ENCODE measurements at regions not wholly inside any gene's neighbourhood (a gene's known extent, or its start where the extent isn't known, plus 50 kb on each side); places are given as distances from the start of the nearest gene placed in this dataset.

DNA sequence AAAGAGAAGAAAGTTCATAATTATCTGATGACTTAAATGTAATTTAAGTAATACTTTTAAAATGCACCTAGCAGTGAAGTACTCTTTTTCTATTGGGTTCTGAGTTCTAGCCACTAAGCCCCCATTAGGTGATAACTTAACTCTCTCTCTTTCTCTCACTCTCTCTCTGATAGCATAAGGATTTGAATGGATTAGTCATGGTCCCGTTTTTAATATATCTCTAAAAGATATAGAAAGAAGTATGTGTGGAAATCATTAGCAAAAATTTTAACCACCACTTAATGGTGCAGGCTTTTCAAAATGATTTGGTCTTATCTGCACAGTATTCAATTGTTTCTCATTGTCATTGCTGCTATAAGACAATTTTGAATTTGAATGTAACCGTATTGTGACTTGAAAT lies 78.2 kb downstream of the RWDD3 start:
- in situ Hi-C loops (cut with HindIII; ENCODE audit: extremely low pct_ligation_motif_present, low pct_unique_long_range_greater_than_20kb) (no loop called here), intact Hi-C loops (cut with micrococcal nuclease; ENCODE audit: unreplicated experiment) (no loop called here)
- TF ChIP-seq, protein P1, sequence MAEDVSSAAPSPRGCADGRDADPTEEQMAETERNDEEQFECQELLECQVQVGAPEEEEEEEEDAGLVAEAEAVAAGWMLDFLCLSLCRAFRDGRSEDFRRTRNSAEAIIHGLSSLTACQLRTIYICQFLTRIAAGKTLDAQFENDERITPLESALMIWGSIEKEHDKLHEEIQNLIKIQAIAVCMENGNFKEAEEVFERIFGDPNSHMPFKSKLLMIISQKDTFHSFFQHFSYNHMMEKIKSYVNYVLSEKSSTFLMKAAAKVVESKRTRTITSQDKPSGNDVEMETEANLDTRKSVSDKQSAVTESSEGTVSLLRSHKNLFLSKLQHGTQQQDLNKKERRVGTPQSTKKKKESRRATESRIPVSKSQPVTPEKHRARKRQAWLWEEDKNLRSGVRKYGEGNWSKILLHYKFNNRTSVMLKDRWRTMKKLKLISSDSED (CRISPR knock-in tag; IDR thresholded peaks at IDR 0.05): no peak
- TF ChIP-seq SSRP1 (CRISPR knock-in tag; IDR thresholded peaks at IDR 0.05): no peak
- TF ChIP-seq, protein P2, sequence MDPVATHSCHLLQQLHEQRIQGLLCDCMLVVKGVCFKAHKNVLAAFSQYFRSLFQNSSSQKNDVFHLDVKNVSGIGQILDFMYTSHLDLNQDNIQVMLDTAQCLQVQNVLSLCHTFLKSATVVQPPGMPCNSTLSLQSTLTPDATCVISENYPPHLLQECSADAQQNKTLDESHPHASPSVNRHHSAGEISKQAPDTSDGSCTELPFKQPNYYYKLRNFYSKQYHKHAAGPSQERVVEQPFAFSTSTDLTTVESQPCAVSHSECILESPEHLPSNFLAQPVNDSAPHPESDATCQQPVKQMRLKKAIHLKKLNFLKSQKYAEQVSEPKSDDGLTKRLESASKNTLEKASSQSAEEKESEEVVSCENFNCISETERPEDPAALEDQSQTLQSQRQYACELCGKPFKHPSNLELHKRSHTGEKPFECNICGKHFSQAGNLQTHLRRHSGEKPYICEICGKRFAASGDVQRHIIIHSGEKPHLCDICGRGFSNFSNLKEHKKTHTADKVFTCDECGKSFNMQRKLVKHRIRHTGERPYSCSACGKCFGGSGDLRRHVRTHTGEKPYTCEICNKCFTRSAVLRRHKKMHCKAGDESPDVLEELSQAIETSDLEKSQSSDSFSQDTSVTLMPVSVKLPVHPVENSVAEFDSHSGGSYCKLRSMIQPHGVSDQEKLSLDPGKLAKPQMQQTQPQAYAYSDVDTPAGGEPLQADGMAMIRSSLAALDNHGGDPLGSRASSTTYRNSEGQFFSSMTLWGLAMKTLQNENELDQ (CRISPR knock-in tag; IDR thresholded peaks at IDR 0.05; ENCODE audit: borderline replicate concordance): no peak
- no peak for TF ChIP-seq TBL1XR1 (IDR thresholded peaks at IDR 0.05; ENCODE audit: borderline replicate concordance, low read length, partially characterized antibody)
- no peak for TF ChIP-seq PLRG1 (conservative IDR thresholded peaks at IDR 0.05)
- no peak for TF ChIP-seq NFIB (CRISPR knock-in tag; IDR thresholded peaks at IDR 0.05; ENCODE audit: borderline replicate concordance)
- TF ChIP-seq PAWR (CRISPR knock-in tag; IDR thresholded peaks at IDR 0.05; ENCODE audit: borderline replicate concordance): no peak
- TF ChIP-seq, protein P3, sequence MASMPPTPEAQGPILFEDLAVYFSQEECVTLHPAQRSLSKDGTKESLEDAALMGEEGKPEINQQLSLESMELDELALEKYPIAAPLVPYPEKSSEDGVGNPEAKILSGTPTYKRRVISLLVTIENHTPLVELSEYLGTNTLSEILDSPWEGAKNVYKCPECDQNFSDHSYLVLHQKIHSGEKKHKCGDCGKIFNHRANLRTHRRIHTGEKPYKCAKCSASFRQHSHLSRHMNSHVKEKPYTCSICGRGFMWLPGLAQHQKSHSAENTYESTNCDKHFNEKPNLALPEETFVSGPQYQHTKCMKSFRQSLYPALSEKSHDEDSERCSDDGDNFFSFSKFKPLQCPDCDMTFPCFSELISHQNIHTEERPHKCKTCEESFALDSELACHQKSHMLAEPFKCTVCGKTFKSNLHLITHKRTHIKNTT (CRISPR knock-in tag; IDR thresholded peaks at IDR 0.05): no peak
- TF ChIP-seq ARID2 (CRISPR knock-in tag; IDR thresholded peaks at IDR 0.05; ENCODE audit: borderline replicate concordance): no peak
- no peak for TF ChIP-seq ZNF230 (CRISPR knock-in tag; IDR thresholded peaks at IDR 0.05)
- TF ChIP-seq ZFP1 (CRISPR knock-in tag; IDR thresholded peaks at IDR 0.05): no peak
- no peak for TF ChIP-seq ELF4 (CRISPR knock-in tag; IDR thresholded peaks at IDR 0.05; ENCODE audit: borderline replicate concordance)
- no peak for TF ChIP-seq KLF6 (CRISPR knock-in tag; IDR thresholded peaks at IDR 0.05)
- no peak for TF ChIP-seq ATF7 (IDR thresholded peaks at IDR 0.05)
- TF ChIP-seq ATF7 (CRISPR knock-in tag; IDR thresholded peaks at IDR 0.05): no peak
- TF ChIP-seq TMF1 (CRISPR knock-in tag; IDR thresholded peaks at IDR 0.05; ENCODE audit: low read depth): no peak
- no peak for TF ChIP-seq ZNF562 (CRISPR knock-in tag; IDR thresholded peaks at IDR 0.05; ENCODE audit: borderline replicate concordance)
- TF ChIP-seq ZMYM3 (CRISPR knock-in tag; IDR thresholded peaks at IDR 0.05): no peak
- TF ChIP-seq ZNF878 (CRISPR knock-in tag; IDR thresholded peaks at IDR 0.05): no peak
- no peaks in the 10 kb centered on the region for H3K36me3 ChIP-seq (replicated peaks in 1 of 2; ENCODE audit: control insufficient read depth in 1 of 2, insufficient read depth in 2 of 2, low read length in 2 of 2)
- POLR2A ChIA-PET: no interaction called here
- CTCF ChIA-PET (ENCODE audit: low intra/inter-chr PET ratio, low total read pairs): no interaction called here
- no peak overlapping the region for H3K4me3 ChIP-seq (replicated peaks in 1 of 3; ENCODE audit: insufficient read depth in 1 of 3, low read depth in 2 of 3, low read length in 3 of 3)
- no peak overlapping the region for H3K9ac ChIP-seq (ENCODE audit: insufficient read depth, low read depth, low read length)
- BruUV-seq (replicated peaks): no TSS peak
- WGBS (ENCODE audit: low lambda C conversion rate): 0% methylated on average over 2 of the region's 2 CpGs
- H2AFZ ChIP-seq (ENCODE audit: low read length): no peak overlapping the region
- no peaks in the 10 kb centered on the region for H3K9me3 ChIP-seq (ENCODE audit: low read length)
- no peaks in the 10 kb centered on the region for H3K27me3 ChIP-seq (ENCODE audit: control insufficient read depth in 1 of 2, insufficient read depth in 2 of 2, low read length in 2 of 2)
- H3K4me1 ChIP-seq (ENCODE audit: insufficient read depth, low read length): no peaks in the 10 kb centered on the region
- H4K20me1 ChIP-seq (ENCODE audit: insufficient read depth, low read length): no peaks in the 10 kb centered on the region
- no peak for FAIRE-seq
- H3K27ac ChIP-seq (ENCODE audit: extremely low read length, insufficient read depth, low read length): no peak overlapping the region
- H3K4me2 ChIP-seq (ENCODE audit: low read depth, low read length): no peak overlapping the region
- ATAC-seq: no peak
- no peak for DNase-seq (ENCODE audit: low spot score)
- no peaks in the 10 kb centered on the region for H3K79me2 ChIP-seq (ENCODE audit: insufficient read depth, low read length)
